ENCODE measurements at regions not wholly inside any gene's neighbourhood (a gene's known extent, or its start where the extent isn't known, plus 50 kb on each side); places are given as distances from the start of the nearest gene placed in this dataset.

DNA sequence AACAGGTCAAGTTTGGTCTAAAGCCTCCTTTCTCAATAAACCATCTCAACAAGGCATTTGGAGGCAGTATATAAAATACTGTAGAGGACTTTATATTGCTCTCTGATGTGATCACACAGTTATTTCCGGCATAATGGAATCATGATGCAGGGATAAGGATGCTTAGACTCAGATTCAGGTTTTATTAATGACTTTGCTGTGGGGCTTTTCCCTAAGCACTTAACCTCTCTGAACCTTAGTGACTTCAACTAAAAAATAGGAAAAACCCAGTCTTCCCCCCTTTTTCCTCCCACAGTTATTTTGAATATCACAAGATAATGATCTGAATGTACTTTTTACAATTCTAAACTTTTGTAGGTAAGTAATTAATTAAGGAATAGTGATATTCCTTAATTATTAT is 94.8 kb upstream of the TENM4 start:
- TF ChIP-seq, protein P1, sequence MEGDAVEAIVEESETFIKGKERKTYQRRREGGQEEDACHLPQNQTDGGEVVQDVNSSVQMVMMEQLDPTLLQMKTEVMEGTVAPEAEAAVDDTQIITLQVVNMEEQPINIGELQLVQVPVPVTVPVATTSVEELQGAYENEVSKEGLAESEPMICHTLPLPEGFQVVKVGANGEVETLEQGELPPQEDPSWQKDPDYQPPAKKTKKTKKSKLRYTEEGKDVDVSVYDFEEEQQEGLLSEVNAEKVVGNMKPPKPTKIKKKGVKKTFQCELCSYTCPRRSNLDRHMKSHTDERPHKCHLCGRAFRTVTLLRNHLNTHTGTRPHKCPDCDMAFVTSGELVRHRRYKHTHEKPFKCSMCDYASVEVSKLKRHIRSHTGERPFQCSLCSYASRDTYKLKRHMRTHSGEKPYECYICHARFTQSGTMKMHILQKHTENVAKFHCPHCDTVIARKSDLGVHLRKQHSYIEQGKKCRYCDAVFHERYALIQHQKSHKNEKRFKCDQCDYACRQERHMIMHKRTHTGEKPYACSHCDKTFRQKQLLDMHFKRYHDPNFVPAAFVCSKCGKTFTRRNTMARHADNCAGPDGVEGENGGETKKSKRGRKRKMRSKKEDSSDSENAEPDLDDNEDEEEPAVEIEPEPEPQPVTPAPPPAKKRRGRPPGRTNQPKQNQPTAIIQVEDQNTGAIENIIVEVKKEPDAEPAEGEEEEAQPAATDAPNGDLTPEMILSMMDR (conservative IDR thresholded peaks at IDR 0.05; ENCODE audit: low read length) = no peak
- TF ChIP-seq EZH2phosphoT487 (IDR thresholded peaks at IDR 0.05; ENCODE audit: borderline replicate concordance, low read depth, low read length) = no peak
